ENCODE measurements at regions not wholly inside any gene's neighbourhood (a gene's known extent, or its start where the extent isn't known, plus 50 kb on each side); places are given as distances from the start of the nearest gene placed in this dataset.

DNA sequence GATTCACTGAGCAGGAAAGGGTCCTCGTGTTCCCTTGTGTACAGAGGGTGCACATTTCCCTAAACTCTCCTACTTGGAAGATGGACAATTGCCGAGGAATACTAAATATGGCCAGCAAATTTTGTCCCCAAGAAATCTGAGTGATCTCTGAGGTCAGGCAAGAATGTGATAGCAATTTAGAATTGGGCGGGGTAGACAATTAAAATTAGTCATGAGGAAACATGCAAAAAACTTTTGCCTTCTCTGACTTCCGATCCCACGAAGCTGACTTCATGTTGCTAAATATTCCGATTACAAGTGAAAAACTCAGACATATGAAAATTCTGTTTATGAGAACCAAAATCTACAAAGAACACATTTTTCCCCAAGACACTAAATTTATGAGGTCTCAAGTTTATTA lies 453.9 kb upstream of the ZFP42 start:
- H3K9me3 ChIP-seq (ENCODE audit: low read length) = no peaks in the 10 kb centered on the region
- 51% methylated on average over 6 of the region's 6 CpGs for WGBS (ENCODE audit: low lambda C conversion rate)

More for the DNA sequence above, 453.9 kb upstream of the ZFP42 start:
- DNase-seq (ENCODE audit: low spot score) (no peak), FAIRE-seq (no peak), ATAC-seq (no peak)
- Histone ChIP-seq H3K4me1 (ENCODE audit: insufficient read depth, low read length) (no peaks in the 10 kb centered on the region), H4K20me1 (ENCODE audit: insufficient read depth, low read length) (no peaks in the 10 kb centered on the region), H3K79me2 (ENCODE audit: insufficient read depth, low read length) (no peaks in the 10 kb centered on the region), H3K4me2 (ENCODE audit: low read depth, low read length) (no peak overlapping the region), H3K27me3 (ENCODE audit: control insufficient read depth in 1 of 2, insufficient read depth in 2 of 2, low read length in 2 of 2) (peaks cover 0 to 4% of the 10 kb centered on the region in 2 experiments; a peak in 2 of 5 replicates), H3K9ac (ENCODE audit: insufficient read depth, low read depth, low read length) (no peak overlapping the region), H3K36me3 (replicated peaks in 1 of 2; ENCODE audit: control insufficient read depth in 1 of 2, insufficient read depth in 2 of 2, low read length in 2 of 2) (no peaks in the 10 kb centered on the region), H3K4me3 (replicated peaks in 1 of 3; ENCODE audit: insufficient read depth in 1 of 3, low read depth in 2 of 3, low read length in 3 of 3) (no peak overlapping the region), H3K27ac (ENCODE audit: extremely low read length, insufficient read depth, low read length) (no peak overlapping the region), H2AFZ (ENCODE audit: low read length) (no peak overlapping the region)
- in situ Hi-C loops (cut with HindIII; ENCODE audit: extremely low pct_ligation_motif_present, low pct_unique_long_range_greater_than_20kb) = no loop called here
- intact Hi-C loops (cut with micrococcal nuclease; ENCODE audit: unreplicated experiment) = no loop called here
- no TSS peak for BruUV-seq (replicated peaks)
- TF ChIP-seq NFKB2 (CRISPR knock-in tag; IDR thresholded peaks at IDR 0.05; ENCODE audit: borderline replicate concordance) (no peak), ZMYM2 (CRISPR knock-in tag; IDR thresholded peaks at IDR 0.05) (no peak), ZNF660 (CRISPR knock-in tag; IDR thresholded peaks at IDR 0.05; ENCODE audit: borderline replicate concordance, low read depth) (no peak), KAT8 (CRISPR knock-in tag; IDR thresholded peaks at IDR 0.05) (no peak), HNRNPL (IDR thresholded peaks at IDR 0.05; ENCODE audit: low read depth, low read length) (no peak), MTA1 (CRISPR knock-in tag; IDR thresholded peaks at IDR 0.05; ENCODE audit: borderline replicate concordance) (no peak), ZBTB8A (CRISPR knock-in tag; IDR thresholded peaks at IDR 0.05; ENCODE audit: borderline replicate concordance, low read depth) (no peak), ZNF775 (CRISPR knock-in tag; IDR thresholded peaks at IDR 0.05; ENCODE audit: borderline replicate concordance) (no peak), HCFC1 (IDR thresholded peaks at IDR 0.05; ENCODE audit: low read depth, low read length) (no peak), TBX3 (IDR thresholded peaks at IDR 0.05; ENCODE audit: borderline replicate concordance) (no peak), SYNCRIP (IDR thresholded peaks at IDR 0.05; ENCODE audit: insufficient read depth, low read depth, low read length) (no peak), HNF4G (IDR thresholded peaks at IDR 0.05; ENCODE audit: borderline replicate concordance, low read depth, low read length) (no peak), HNF4G (CRISPR knock-in tag; IDR thresholded peaks at IDR 0.05; ENCODE audit: borderline replicate concordance, low read depth) (no peak), EP300 (IDR thresholded peaks at IDR 0.05; ENCODE audit: low read depth in 2 of 2, low read length in 2 of 2) (no peak), EP300 (CRISPR knock-in tag; IDR thresholded peaks at IDR 0.05; ENCODE audit: borderline replicate concordance) (no peak), ETV6 (CRISPR knock-in tag; conservative IDR thresholded peaks at IDR 0.05) (no peak)
- TF ChIP-seq, protein P1, sequence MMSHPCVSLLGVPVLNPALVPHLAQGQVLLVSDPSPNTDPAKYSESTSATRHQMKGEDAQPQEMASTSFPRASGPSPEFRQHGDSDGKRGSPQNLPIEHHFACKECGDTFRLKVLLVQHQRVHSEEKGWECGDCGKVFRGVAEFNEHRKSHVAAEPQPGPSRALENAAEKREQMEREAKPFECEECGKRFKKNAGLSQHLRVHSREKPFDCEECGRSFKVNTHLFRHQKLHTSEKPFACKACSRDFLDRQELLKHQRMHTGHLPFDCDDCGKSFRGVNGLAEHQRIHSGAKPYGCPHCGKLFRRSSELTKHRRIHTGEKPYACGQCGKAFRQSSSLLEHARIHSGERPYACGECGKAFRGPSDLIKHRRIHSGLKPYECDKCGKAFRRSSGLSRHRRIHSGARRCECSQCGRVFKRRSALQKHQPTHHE (CRISPR knock-in tag; IDR thresholded peaks at IDR 0.05; ENCODE audit: borderline replicate concordance) = no peak
- TF ChIP-seq, protein P2, sequence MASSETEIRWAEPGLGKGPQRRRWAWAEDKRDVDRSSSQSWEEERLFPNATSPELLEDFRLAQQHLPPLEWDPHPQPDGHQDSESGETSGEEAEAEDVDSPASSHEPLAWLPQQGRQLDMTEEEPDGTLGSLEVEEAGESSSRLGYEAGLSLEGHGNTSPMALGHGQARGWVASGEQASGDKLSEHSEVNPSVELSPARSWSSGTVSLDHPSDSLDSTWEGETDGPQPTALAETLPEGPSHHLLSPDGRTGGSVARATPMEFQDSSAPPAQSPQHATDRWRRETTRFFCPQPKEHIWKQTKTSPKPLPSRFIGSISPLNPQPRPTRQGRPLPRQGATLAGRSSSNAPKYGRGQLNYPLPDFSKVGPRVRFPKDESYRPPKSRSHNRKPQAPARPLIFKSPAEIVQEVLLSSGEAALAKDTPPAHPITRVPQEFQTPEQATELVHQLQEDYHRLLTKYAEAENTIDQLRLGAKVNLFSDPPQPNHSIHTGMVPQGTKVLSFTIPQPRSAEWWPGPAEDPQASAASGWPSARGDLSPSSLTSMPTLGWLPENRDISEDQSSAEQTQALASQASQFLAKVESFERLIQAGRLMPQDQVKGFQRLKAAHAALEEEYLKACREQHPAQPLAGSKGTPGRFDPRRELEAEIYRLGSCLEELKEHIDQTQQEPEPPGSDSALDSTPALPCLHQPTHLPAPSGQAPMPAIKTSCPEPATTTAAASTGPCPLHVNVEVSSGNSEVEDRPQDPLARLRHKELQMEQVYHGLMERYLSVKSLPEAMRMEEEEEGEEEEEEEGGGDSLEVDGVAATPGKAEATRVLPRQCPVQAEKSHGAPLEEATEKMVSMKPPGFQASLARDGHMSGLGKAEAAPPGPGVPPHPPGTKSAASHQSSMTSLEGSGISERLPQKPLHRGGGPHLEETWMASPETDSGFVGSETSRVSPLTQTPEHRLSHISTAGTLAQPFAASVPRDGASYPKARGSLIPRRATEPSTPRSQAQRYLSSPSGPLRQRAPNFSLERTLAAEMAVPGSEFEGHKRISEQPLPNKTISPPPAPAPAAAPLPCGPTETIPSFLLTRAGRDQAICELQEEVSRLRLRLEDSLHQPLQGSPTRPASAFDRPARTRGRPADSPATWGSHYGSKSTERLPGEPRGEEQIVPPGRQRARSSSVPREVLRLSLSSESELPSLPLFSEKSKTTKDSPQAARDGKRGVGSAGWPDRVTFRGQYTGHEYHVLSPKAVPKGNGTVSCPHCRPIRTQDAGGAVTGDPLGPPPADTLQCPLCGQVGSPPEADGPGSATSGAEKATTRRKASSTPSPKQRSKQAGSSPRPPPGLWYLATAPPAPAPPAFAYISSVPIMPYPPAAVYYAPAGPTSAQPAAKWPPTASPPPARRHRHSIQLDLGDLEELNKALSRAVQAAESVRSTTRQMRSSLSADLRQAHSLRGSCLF (CRISPR knock-in tag; IDR thresholded peaks at IDR 0.05; ENCODE audit: borderline replicate concordance) = no peak
- TF ChIP-seq, protein P3, sequence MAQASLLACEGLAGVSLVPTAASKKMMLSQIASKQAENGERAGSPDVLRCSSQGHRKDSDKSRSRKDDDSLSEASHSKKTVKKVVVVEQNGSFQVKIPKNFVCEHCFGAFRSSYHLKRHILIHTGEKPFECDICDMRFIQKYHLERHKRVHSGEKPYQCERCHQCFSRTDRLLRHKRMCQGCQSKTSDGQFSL (CRISPR knock-in tag; IDR thresholded peaks at IDR 0.05) = no peak
- ChIA-PET CTCF (ENCODE audit: low intra/inter-chr PET ratio, low total read pairs) (no interaction called here), POLR2A (no interaction called here)
